ENCODE measurements at regions not wholly inside any gene's neighbourhood (a gene's known extent, or its start where the extent isn't known, plus 50 kb on each side); places are given as distances from the start of the nearest gene placed in this dataset.
"Not testable (repeated sequence)": the region's sequence is repeated elsewhere in the genome, so short reads cannot be mapped to it uniquely, and the experiment has no call there.

DNA sequence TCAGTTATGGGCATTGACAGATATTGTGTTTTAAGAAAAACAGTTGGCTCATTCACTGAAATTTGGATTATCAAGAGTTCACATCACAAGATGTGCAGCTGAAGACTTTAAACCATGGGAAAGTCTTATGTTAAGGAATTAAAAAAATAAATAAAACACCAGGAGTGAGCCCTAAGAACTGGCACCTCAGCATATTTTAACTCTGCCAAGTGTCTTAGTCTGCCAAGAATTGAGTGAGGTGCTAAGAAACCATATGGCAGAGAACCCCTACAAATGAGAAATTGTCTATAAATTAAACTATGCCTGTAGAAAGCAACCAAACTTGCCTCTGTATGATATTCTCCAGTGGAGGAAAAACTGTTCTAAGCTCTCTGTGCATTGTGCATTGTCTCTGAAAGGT, 78.5 kb downstream of the VCY start:
- Histone ChIP-seq H3K4me1 (ENCODE audit: insufficient read depth) (no peaks in the 10 kb centered on the region), H3K4me2 (no peak overlapping the region), H3K27ac (ENCODE audit: low read depth) (no peak overlapping the region), H3F3A (replicated peaks; ENCODE audit: low read depth) (no peaks in the 10 kb centered on the region), H2AFZ (no peak overlapping the region), H3K36me3 (ENCODE audit: insufficient read depth) (peaks cover 8% of the 10 kb centered on the region; the same call in 1 of the 2 replicates), H3K4me3 (no peak overlapping the region), H4K20me1 (replicated peaks; ENCODE audit: insufficient read depth) (no peaks in the 10 kb centered on the region), H3K9me2 (ENCODE audit: insufficient read depth) (no peaks in the 10 kb centered on the region), H3K27me3 (ENCODE audit: insufficient read depth) (no peaks in the 10 kb centered on the region), H3K79me2 (replicated peaks; ENCODE audit: insufficient read depth) (no peaks in the 10 kb centered on the region)
- Mint-ChIP-seq H3K36me3 (ENCODE audit: low read depth) (peaks cover 67% of the 10 kb centered on the region), H3K9me3 (peaks cover 61% of the 10 kb centered on the region), H3K4me1 (no peaks in the 10 kb centered on the region), H3K4me3 (no peak overlapping the region), H3K27ac (no peak overlapping the region), H3K27me3 (ENCODE audit: insufficient read depth, low read depth, poor library complexity) (no peaks in the 10 kb centered on the region)
- TF ChIP-seq, protein P1, sequence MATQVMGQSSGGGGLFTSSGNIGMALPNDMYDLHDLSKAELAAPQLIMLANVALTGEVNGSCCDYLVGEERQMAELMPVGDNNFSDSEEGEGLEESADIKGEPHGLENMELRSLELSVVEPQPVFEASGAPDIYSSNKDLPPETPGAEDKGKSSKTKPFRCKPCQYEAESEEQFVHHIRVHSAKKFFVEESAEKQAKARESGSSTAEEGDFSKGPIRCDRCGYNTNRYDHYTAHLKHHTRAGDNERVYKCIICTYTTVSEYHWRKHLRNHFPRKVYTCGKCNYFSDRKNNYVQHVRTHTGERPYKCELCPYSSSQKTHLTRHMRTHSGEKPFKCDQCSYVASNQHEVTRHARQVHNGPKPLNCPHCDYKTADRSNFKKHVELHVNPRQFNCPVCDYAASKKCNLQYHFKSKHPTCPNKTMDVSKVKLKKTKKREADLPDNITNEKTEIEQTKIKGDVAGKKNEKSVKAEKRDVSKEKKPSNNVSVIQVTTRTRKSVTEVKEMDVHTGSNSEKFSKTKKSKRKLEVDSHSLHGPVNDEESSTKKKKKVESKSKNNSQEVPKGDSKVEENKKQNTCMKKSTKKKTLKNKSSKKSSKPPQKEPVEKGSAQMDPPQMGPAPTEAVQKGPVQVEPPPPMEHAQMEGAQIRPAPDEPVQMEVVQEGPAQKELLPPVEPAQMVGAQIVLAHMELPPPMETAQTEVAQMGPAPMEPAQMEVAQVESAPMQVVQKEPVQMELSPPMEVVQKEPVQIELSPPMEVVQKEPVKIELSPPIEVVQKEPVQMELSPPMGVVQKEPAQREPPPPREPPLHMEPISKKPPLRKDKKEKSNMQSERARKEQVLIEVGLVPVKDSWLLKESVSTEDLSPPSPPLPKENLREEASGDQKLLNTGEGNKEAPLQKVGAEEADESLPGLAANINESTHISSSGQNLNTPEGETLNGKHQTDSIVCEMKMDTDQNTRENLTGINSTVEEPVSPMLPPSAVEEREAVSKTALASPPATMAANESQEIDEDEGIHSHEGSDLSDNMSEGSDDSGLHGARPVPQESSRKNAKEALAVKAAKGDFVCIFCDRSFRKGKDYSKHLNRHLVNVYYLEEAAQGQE (IDR thresholded peaks at IDR 0.05; ENCODE audit: unreplicated experiment) = no peak
- TF ChIP-seq, protein P2, sequence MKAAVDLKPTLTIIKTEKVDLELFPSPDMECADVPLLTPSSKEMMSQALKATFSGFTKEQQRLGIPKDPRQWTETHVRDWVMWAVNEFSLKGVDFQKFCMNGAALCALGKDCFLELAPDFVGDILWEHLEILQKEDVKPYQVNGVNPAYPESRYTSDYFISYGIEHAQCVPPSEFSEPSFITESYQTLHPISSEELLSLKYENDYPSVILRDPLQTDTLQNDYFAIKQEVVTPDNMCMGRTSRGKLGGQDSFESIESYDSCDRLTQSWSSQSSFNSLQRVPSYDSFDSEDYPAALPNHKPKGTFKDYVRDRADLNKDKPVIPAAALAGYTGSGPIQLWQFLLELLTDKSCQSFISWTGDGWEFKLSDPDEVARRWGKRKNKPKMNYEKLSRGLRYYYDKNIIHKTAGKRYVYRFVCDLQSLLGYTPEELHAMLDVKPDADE (IDR thresholded peaks at IDR 0.05) = no peak
- TF ChIP-seq, protein P3, sequence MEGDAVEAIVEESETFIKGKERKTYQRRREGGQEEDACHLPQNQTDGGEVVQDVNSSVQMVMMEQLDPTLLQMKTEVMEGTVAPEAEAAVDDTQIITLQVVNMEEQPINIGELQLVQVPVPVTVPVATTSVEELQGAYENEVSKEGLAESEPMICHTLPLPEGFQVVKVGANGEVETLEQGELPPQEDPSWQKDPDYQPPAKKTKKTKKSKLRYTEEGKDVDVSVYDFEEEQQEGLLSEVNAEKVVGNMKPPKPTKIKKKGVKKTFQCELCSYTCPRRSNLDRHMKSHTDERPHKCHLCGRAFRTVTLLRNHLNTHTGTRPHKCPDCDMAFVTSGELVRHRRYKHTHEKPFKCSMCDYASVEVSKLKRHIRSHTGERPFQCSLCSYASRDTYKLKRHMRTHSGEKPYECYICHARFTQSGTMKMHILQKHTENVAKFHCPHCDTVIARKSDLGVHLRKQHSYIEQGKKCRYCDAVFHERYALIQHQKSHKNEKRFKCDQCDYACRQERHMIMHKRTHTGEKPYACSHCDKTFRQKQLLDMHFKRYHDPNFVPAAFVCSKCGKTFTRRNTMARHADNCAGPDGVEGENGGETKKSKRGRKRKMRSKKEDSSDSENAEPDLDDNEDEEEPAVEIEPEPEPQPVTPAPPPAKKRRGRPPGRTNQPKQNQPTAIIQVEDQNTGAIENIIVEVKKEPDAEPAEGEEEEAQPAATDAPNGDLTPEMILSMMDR (conservative IDR thresholded peaks at IDR 0.05; ENCODE audit: low read depth in 2 of 2) = no peak
- TF ChIP-seq ZNF114 (CRISPR knock-in tag; IDR thresholded peaks at IDR 0.05) = no peak
- no peak for TF ChIP-seq POLR2AphosphoS5 (IDR thresholded peaks at IDR 0.05; ENCODE audit: low read depth)
- DNase-seq (ENCODE audit: low spot score) (no peak), ATAC-seq (no peak)

DNA sequence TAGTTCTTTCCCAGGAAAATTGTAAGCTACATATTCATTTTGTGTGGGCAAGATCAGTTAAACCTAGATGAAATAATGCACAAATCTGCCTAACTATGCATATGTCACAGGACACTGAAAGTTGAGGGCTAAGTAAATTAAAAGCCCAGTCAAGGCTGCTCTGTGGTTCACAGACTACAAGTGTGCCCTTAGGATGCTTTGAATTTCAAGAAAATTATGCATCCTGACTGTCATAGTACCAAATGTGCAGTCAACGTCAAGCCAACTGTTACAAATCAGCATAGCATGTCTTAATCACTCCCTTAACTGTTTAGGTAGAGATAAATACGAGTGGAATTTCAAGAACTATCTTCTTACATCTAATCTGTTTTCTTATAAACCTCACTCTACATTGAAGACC, 55.8 kb downstream of the VCY start:
- H3K36me3 Mint-ChIP-seq (ENCODE audit: low read depth); ATAC-seq; H3K27me3 ChIP-seq (ENCODE audit: insufficient read depth); H3K4me2 ChIP-seq; H3F3A ChIP-seq (replicated peaks; ENCODE audit: low read depth); H4K20me1 ChIP-seq (replicated peaks; ENCODE audit: insufficient read depth); H3K9me3 Mint-ChIP-seq; H3K9me2 ChIP-seq (ENCODE audit: insufficient read depth); H3K4me1 Mint-ChIP-seq; H3K27me3 Mint-ChIP-seq (ENCODE audit: insufficient read depth, low read depth, poor library complexity); H3K4me1 ChIP-seq (ENCODE audit: insufficient read depth); H3K36me3 ChIP-seq (ENCODE audit: insufficient read depth); H3K4me3 ChIP-seq; H3K4me3 Mint-ChIP-seq; H3K79me2 ChIP-seq (replicated peaks; ENCODE audit: insufficient read depth); DNase-seq (ENCODE audit: low spot score); H3K27ac ChIP-seq (ENCODE audit: low read depth); H3K27ac Mint-ChIP-seq; H2AFZ ChIP-seq: not testable (repeated sequence)

All from GM23338 (cell line).